ENCODE measurements at regions not wholly inside any gene's neighbourhood (a gene's known extent, or its start where the extent isn't known, plus 50 kb on each side); places are given as distances from the start of the nearest gene placed in this dataset.
"Not testable (repeated sequence)": the region's sequence is repeated elsewhere in the genome, so short reads cannot be mapped to it uniquely, and the experiment has no call there.

- not testable (repeated sequence) for TF ChIP-seq CTCF (conservative IDR thresholded peaks at IDR 0.05; ENCODE audit: low read depth, low read length); EZH2 (IDR thresholded peaks at IDR 0.05; ENCODE audit: low read length, unreplicated experiment)
These were observed 245.2 kb downstream of the SYT10 start for GRCh38 chr12:33194389-33194788.

Measured in PC-3 (cell line).